Coronary artery (tissue), 2 donors: ENCODE measurements at regions not wholly inside any gene's neighbourhood (a gene's known extent, or its start where the extent isn't known, plus 50 kb on each side); places are given as distances from the start of the nearest gene placed in this dataset.

Experiments
- DNase-seq: peaks from one replicate; pipeline ENCODE4 v3.0.0-alpha.2; 2017; ENCODE audit warnings: low spot score
- H3K27ac ChIP-seq, 2 donors: fragments of 200-600 bp; sonication (generic); one replicate each; pipeline ENCODE4 v1.5.1; 2016 to 2019
- H3K4me3 ChIP-seq: fragments of 200-600 bp; sonication (generic); 2 replicates; pipeline ENCODE4 v1.5.1; 2016; ENCODE audit warnings: mild to moderate bottlenecking, moderate library complexity
- TF ChIP-seq, protein P1 (sequence below): fragments of 200-600 bp; sonication (generic); IDR thresholded peaks from one replicate; pipeline ENCODE4 v1.5.1; 2019; ENCODE audit warnings: antibody characterized with exemption

DNA sequence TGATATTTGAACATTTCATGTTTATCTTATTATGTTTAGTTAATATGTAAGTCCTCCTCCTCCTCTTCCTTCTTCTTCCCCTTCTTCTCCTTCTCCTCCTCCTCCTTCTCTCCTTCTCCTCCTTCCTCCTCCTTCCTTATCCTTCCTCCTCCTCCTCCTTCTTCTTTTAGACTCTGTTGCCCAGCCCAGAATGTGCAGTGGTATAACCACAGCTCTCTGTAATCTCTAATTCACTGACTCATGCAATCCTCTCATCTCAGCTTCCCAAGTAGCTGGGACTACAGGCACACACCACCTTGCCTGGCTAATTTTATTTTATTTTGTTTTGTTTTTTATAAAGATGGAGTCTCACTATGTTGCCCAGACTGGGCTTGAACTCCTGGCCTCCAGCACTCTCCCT is 83.4 kb upstream of the ODAD2 start:
- no peak overlapping the region for H3K4me3 ChIP-seq
- H3K27ac ChIP-seq = no peak overlapping the region
- TF ChIP-seq, protein P1, sequence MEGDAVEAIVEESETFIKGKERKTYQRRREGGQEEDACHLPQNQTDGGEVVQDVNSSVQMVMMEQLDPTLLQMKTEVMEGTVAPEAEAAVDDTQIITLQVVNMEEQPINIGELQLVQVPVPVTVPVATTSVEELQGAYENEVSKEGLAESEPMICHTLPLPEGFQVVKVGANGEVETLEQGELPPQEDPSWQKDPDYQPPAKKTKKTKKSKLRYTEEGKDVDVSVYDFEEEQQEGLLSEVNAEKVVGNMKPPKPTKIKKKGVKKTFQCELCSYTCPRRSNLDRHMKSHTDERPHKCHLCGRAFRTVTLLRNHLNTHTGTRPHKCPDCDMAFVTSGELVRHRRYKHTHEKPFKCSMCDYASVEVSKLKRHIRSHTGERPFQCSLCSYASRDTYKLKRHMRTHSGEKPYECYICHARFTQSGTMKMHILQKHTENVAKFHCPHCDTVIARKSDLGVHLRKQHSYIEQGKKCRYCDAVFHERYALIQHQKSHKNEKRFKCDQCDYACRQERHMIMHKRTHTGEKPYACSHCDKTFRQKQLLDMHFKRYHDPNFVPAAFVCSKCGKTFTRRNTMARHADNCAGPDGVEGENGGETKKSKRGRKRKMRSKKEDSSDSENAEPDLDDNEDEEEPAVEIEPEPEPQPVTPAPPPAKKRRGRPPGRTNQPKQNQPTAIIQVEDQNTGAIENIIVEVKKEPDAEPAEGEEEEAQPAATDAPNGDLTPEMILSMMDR = no peak
- DNase-seq = no peak

DNA sequence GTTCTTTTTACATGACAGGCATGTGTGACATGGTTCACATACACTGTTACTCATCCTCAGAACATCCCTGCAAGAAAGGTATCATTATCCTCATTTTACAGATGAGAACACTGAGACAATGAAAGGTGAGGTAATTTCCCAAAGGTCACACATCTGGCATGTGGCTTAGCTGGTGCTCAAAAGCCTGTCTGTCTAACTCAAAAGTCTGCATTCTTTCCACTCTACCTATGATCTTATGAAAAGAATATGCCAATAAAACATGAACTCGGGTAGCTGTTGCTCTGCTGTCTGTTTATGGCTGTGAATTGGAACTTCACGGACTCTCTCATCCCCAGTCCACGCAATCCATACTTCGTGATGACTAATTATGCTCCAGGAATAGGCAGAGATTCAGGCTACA is 79.0 kb upstream of the ODAD2 start:
- Histone ChIP-seq H3K4me3 (no peak overlapping the region), H3K27ac (no peak overlapping the region)
- DNase-seq = no peak
- TF ChIP-seq, protein P1 = no peak

DNA sequence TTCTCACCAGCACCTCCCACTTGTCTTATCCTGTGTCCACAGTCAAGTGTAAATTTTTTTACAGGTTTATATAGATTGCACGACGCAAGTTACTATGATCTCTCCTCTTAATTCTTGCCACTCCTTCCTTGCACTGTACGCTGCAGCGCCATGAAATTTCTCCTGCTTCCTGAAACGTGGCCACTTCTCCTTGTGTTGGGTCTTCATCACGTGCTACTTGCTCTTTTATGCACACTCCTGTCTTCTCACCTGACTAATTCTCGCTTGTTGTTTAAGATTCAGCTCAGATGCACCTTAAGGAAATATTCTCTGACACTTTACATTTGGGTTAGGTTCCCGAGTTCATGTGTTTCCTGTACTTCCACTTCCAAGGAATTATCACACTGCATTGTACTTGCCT is 76.5 kb upstream of the ODAD2 start:
- no peak for DNase-seq
- no peak overlapping the region for H3K4me3 ChIP-seq
- TF ChIP-seq, protein P1 = no peak
- H3K27ac ChIP-seq = no peak overlapping the region

DNA sequence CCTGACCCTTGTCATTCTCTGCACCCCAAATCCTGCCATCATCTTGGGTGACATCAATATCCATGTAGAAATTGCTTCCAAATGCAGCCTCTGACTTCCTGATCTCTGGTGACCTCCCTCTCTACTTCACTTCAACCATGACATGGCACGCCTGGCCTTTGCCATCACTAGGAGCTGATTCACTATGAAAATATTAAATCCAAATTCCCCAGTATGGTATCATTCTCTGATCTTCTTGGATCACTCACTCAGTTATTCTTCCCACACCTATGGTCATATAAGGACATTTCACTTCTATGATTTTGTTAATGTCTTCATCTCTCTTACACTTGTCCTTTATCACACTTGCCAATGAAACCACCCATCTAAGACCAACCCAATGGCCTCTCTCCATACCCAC is 73.7 kb upstream of the ODAD2 start:
- no peak for DNase-seq
- Histone ChIP-seq H3K4me3 (no peak overlapping the region), H3K27ac (no peak overlapping the region)
- TF ChIP-seq, protein P1 = no peak

DNA sequence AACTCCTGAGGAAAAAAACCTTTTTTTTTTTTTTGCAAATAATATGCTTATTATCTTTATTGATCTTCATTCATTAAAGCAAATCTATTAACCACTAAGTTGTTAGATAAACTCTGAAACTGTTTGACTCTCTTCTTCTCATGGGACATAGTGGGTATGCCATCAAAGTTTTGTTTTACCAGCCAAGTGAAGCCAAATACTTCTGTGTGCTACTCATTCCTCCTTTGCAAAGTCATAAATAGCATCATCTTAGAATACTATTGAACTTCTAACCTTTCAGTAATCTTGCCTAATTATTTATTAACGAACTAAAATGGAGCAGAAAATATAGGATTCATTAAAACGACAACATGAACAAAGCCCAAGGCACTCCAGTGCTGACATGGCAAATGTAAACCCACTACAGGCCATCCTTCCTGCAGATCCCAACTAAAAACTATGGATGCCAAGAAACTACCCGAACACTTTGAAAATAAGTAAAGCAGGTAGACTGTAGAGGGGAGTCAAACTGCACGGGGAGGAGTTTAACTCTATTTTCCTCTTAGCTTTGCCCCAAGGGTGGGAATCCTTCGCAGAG is 61.2 kb upstream of the ODAD2 start:
- Histone ChIP-seq H3K4me3 (no peak overlapping the region), H3K27ac (no peak overlapping the region)
- no peak for DNase-seq
- TF ChIP-seq, protein P1 = no peak

DNA sequence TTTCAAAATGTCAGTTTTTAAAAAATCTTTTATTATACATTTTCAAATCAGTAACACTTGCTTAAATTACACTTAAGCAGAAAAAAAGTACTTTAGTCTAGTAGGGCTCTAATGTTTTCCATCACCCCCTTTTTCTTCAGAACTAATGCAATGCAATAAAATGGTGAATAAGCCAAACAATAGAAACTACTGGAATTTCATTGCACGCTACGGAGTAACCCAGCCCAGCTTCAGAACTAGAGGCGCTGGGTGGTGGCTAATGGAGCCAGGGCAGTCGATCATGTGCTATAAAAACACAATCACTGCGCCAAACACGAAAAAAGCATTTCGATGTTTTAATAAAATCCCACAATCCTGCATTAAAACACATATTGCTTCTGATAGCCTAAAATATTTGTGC is 59.9 kb upstream of the ODAD2 start:
- Histone ChIP-seq H3K27ac (no peak overlapping the region), H3K4me3 (no peak overlapping the region)
- TF ChIP-seq, protein P1 = no peak
- DNase-seq = no peak

DNA sequence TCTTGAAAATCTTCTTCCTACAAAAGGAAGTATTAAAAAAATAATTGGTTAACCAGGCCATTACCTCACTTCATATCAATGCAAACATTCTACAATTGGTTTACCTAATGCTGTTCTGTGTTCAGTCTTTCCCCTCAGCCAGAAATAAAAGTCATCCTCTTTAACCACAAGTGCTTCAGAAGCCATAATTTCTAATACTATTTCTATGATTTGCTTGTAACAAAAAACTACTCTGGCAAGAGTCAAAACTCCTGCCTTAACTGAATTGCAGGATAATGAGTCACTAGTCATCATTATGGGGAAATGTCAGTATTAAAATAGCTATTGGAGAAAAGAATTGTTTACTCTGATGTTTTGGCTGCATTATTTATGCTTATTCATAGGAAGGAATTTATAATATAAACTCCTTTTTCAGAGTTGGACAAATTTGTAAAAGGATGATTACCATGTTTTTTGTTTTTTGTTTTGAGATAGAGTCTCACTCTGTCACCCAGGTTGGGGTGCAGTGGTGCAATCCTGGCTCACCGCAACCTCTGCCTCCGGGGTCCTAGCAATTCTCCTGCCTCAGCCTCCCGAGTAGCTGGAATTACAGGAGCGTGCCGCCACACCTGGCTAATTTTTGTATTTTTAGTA is 55.5 kb upstream of the ODAD2 start:
- no peak for DNase-seq
- H3K27ac ChIP-seq = peak overlapping the region; percentile 41 to 50
- TF ChIP-seq, protein P1 = no peak
- H3K4me3 ChIP-seq = no peak overlapping the region
